HG02678 (cell line): ENCODE measurements at regions not wholly inside any gene's neighbourhood (a gene's known extent, or its start where the extent isn't known, plus 50 kb on each side); places are given as distances from the start of the nearest gene placed in this dataset.
A peak's percentile ranks its signal among the peaks of the same experiment; 100 is the strongest.
"Not testable (repeated sequence)": the region's sequence is repeated elsewhere in the genome, so short reads cannot be mapped to it uniquely, and the experiment has no call there.

Source experiments
- ATAC-seq: cut with Tn5 transposase; IDR thresholded peaks from one replicate; pipeline ENCODE4 v1.9.1; 2021; ENCODE audit warnings: mild to moderate bottlenecking, moderate library complexity; ENCODE audit not compliant: unreplicated experiment

GRCh38 chr7:76971201-76971600, 61.0 kb downstream of the SPDYE17 start:
- not testable (repeated sequence) for ATAC-seq

- not testable (repeated sequence) for ATAC-seq
These were observed 62.3 kb downstream of the SPDYE17 start for GRCh38 chr7:76969892-76970291.

GRCh38 chr7:76965731-76966548, 66.2 kb downstream of the SPDYE17 start:
- not testable (repeated sequence) for ATAC-seq

GRCh38 chr7:76964050-76964449, 68.1 kb downstream of the SPDYE17 start:
- ATAC-seq: not testable (repeated sequence)

GRCh38 chr7:76963061-76963460, 69.1 kb downstream of the SPDYE17 start:
- ATAC-seq: not testable (repeated sequence)

GRCh38 chr7:76960400-76960986, 71.7 kb downstream of the SPDYE17 start:
- ATAC-seq: not testable (repeated sequence)

- ATAC-seq: peak; percentile 97
These were observed 72.4 kb downstream of the SPDYE17 start for GRCh38 chr7:76959573-76960399.

GRCh38 chr7:76956531-76956930, 75.6 kb downstream of the SPDYE17 start:
- ATAC-seq: not testable (repeated sequence)

- not testable (repeated sequence) for ATAC-seq
These were observed 77.0 kb downstream of the SPDYE17 start for GRCh38 chr7:76955124-76955523.

- ATAC-seq: peak; percentile 82
These were observed 87.6 kb downstream of the SPDYE17 start for GRCh38 chr7:76944603-76945002.

GRCh38 chr7:76941809-76942765, 90.1 kb downstream of the SPDYE17 start:
- not testable (repeated sequence) for ATAC-seq

- not testable (repeated sequence) for ATAC-seq
These were observed 94.4 kb downstream of the SPDYE17 start for GRCh38 chr7:76937781-76938180.

- ATAC-seq: not testable (repeated sequence)
These were observed 94.8 kb downstream of the SPDYE17 start for GRCh38 chr7:76937330-76937729.

GRCh38 chr7:76936346-76936745, 95.8 kb downstream of the SPDYE17 start:
- ATAC-seq: peak; percentile 78

- not testable (repeated sequence) for ATAC-seq
These were observed 97.5 kb downstream of the SPDYE17 start for GRCh38 chr7:76934711-76935110.

- ATAC-seq: not testable (repeated sequence)
These were observed 99.2 kb downstream of the SPDYE17 start for GRCh38 chr7:76932957-76933356.

- not testable (repeated sequence) for ATAC-seq
These were observed 100.7 kb downstream of the SPDYE17 start for GRCh38 chr7:76931441-76931840.

- not testable (repeated sequence) for ATAC-seq
These were observed 101.7 kb downstream of the SPDYE17 start for GRCh38 chr7:76930416-76930815.

- not testable (repeated sequence) for ATAC-seq
These were observed 103.4 kb downstream of the SPDYE17 start for GRCh38 chr7:76928751-76929150.
